ENCODE measurements at regions not wholly inside any gene's neighbourhood (a gene's known extent, or its start where the extent isn't known, plus 50 kb on each side); places are given as distances from the start of the nearest gene placed in this dataset.

DNA sequence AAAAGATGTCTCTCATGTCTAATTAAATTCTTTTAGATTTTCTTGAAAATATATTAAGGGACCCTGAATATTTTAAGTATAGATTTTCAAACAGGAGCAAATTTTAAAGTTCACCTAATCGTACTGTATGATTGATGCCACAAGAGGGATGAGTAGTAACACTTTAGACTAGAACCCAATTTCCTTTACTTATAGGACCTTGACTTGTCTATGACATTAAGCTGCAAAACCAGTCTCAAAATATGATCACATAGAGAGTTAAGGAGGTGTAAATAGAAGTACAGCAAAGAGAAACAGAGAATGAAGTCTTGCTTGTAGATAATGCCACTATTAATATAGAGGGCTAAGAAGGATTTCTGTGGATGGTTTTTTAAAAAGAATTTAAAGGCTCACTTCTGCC is 312.9 kb upstream of the PRR16 start:
- no peaks in the 10 kb centered on the region for H3K36me3 Mint-ChIP-seq (ENCODE audit: insufficient read depth, unreplicated experiment)
- no peaks in the 10 kb centered on the region for H3K27me3 Mint-ChIP-seq (ENCODE audit: unreplicated experiment)
- intact Hi-C loops (cut with micrococcal nuclease; ENCODE audit: unreplicated experiment) = no loop called here
- peaks cover 19% of the 10 kb centered on the region for H3K4me1 Mint-ChIP-seq (ENCODE audit: low read depth, unreplicated experiment)
- no TSS peak for BruUV-seq (replicated peaks)
- DNase-seq = no peak
- CTCF ChIA-PET = no interaction called here
- no peak overlapping the region for H3K4me3 Mint-ChIP-seq (ENCODE audit: low read depth, unreplicated experiment)
- H3K9me3 Mint-ChIP-seq (ENCODE audit: low read depth, unreplicated experiment) = peaks cover 5% of the 10 kb centered on the region
- TF ChIP-seq, protein P1, sequence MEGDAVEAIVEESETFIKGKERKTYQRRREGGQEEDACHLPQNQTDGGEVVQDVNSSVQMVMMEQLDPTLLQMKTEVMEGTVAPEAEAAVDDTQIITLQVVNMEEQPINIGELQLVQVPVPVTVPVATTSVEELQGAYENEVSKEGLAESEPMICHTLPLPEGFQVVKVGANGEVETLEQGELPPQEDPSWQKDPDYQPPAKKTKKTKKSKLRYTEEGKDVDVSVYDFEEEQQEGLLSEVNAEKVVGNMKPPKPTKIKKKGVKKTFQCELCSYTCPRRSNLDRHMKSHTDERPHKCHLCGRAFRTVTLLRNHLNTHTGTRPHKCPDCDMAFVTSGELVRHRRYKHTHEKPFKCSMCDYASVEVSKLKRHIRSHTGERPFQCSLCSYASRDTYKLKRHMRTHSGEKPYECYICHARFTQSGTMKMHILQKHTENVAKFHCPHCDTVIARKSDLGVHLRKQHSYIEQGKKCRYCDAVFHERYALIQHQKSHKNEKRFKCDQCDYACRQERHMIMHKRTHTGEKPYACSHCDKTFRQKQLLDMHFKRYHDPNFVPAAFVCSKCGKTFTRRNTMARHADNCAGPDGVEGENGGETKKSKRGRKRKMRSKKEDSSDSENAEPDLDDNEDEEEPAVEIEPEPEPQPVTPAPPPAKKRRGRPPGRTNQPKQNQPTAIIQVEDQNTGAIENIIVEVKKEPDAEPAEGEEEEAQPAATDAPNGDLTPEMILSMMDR (IDR thresholded peaks at IDR 0.05; ENCODE audit: unreplicated experiment) = no peak
- H3K27ac Mint-ChIP-seq (ENCODE audit: unreplicated experiment) = no peak overlapping the region

DNA sequence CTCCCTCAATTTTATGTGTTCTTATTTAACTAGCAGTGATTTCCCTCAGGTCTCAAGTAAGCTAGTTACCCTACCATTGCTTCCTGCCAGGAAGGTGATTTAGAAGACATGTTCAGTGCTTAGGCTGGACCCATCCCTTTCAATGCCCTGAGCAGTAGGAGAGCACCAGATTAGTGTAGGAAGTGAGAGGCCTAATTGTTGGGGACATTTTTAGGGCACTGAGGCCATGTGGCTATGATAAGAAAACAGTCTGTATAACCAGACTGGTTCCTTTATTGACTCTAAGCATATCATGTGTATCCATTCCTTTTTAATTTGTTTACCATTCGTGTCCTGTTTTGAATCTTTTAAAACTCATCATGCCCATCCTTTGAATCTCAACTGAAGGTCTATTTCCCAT is 312.3 kb upstream of the PRR16 start:
- no TSS peak for BruUV-seq (replicated peaks)
- intact Hi-C loops (cut with micrococcal nuclease; ENCODE audit: unreplicated experiment) = no loop called here
- H3K4me3 Mint-ChIP-seq (ENCODE audit: low read depth, unreplicated experiment) = peak overlapping the region; percentile 14
- H3K27me3 Mint-ChIP-seq (ENCODE audit: unreplicated experiment) = no peaks in the 10 kb centered on the region
- H3K27ac Mint-ChIP-seq (ENCODE audit: unreplicated experiment) = peak overlapping the region; percentile 97
- CTCF ChIA-PET = no interaction called here
- no peaks in the 10 kb centered on the region for H3K36me3 Mint-ChIP-seq (ENCODE audit: insufficient read depth, unreplicated experiment)
- TF ChIP-seq, protein P1 (IDR thresholded peaks at IDR 0.05; ENCODE audit: unreplicated experiment) = no peak
- DNase-seq = no peak
- peaks cover 4% of the 10 kb centered on the region for H3K9me3 Mint-ChIP-seq (ENCODE audit: low read depth, unreplicated experiment)
- peaks cover 19% of the 10 kb centered on the region for H3K4me1 Mint-ChIP-seq (ENCODE audit: low read depth, unreplicated experiment)

DNA sequence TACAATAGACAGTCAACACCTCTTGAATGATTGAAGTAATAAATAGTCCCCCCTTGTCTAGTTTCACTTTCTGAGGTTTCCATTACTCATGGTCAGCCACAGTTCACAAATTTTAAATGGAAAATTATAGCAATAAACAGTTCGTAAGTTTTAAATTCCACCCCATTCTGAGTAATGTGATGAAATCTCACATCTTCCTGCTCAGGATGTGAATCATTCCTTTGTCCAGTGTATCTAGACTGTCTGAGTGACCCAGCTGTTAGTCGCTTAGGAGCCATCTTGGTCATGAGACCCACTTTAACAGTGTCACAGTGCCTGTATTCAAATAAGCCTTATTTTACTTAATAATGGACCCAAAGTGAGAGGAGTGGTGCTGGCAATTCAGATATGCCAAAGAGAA is 311.6 kb upstream of the PRR16 start:
- DNase-seq = no peak

DNA sequence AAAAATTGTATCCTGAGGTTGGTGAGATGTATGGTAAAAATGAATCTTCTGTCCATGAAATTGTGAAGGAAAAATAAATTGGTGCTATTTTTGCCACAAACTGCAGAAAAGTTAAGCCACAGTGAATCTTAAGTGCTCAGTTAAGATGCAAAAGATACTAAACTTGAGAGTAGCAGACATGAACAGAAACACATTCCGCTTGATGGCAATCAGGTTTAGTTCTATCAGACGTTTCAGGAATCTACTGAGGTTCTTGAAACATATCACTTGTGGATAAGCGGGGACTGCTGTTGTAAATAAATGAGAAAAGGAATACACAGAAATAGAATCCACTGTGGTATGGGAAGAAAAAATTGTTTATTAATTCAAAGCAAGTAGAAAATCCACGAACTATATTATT is 311.2 kb upstream of the PRR16 start:
- intact Hi-C loops (cut with micrococcal nuclease; ENCODE audit: unreplicated experiment) = no loop called here

More for the DNA sequence above, 311.6 kb upstream of the PRR16 start:
- Mint-ChIP-seq H3K27me3 (ENCODE audit: unreplicated experiment) (no peaks in the 10 kb centered on the region), H3K4me1 (ENCODE audit: low read depth, unreplicated experiment) (peaks cover 19% of the 10 kb centered on the region), H3K4me3 (ENCODE audit: low read depth, unreplicated experiment) (peak overlapping the region; percentile 14), H3K36me3 (ENCODE audit: insufficient read depth, unreplicated experiment) (no peaks in the 10 kb centered on the region), H3K27ac (ENCODE audit: unreplicated experiment) (peak overlapping the region; percentile 97), H3K9me3 (ENCODE audit: low read depth, unreplicated experiment) (peaks cover 3% of the 10 kb centered on the region)
- CTCF ChIA-PET = no interaction called here
- intact Hi-C loops (cut with micrococcal nuclease; ENCODE audit: unreplicated experiment) = no loop called here
- TF ChIP-seq, protein P1 (IDR thresholded peaks at IDR 0.05; ENCODE audit: unreplicated experiment) = no peak
- BruUV-seq (replicated peaks) = no TSS peak

More for the DNA sequence above, 311.2 kb upstream of the PRR16 start:
- CTCF ChIA-PET = no interaction called here
- no peaks in the 10 kb centered on the region for H3K27me3 Mint-ChIP-seq (ENCODE audit: unreplicated experiment)
- no TSS peak for BruUV-seq (replicated peaks)
- TF ChIP-seq, protein P1 (IDR thresholded peaks at IDR 0.05; ENCODE audit: unreplicated experiment) = no peak
- no peak overlapping the region for H3K4me3 Mint-ChIP-seq (ENCODE audit: low read depth, unreplicated experiment)
- no peaks in the 10 kb centered on the region for H3K36me3 Mint-ChIP-seq (ENCODE audit: insufficient read depth, unreplicated experiment)
- peak overlapping the region; percentile 97 for H3K27ac Mint-ChIP-seq (ENCODE audit: unreplicated experiment)
- H3K4me1 Mint-ChIP-seq (ENCODE audit: low read depth, unreplicated experiment) = peaks cover 19% of the 10 kb centered on the region
- no peak for DNase-seq
- peaks cover 3% of the 10 kb centered on the region for H3K9me3 Mint-ChIP-seq (ENCODE audit: low read depth, unreplicated experiment)
